Choroid plexus epithelial cell (primary cell): ENCODE measurements at regions not wholly inside any gene's neighbourhood (a gene's known extent, or its start where the extent isn't known, plus 50 kb on each side); places are given as distances from the start of the nearest gene placed in this dataset.

Source experiments
- DNase-seq: peaks from one replicate; pipeline ENCODE4 v3.0.0-alpha.2; 2010; ENCODE audit warnings: low read depth
- H3K4me3 ChIP-seq: 2 replicates; pipeline ENCODE4 v1.5.1; 2011; ENCODE audit warnings: low read depth, mild to moderate bottlenecking, control low read depth, low read length, moderate library complexity
- CTCF ChIP-seq: conservative IDR thresholded peaks from 2 replicates; pipeline ENCODE4 v1.5.1; 2011; ENCODE audit warnings: low read depth, mild to moderate bottlenecking, control low read depth, inconsistent platforms, low read length, moderate library complexity

GRCh38 chr16:81148277-81148676, 52.1 kb upstream of the GCSH start:
- H3K4me3 ChIP-seq: no peak overlapping the region
- no peak for TF ChIP-seq CTCF
- no peak for DNase-seq
